Sigmoid colon (tissue), 4 donors: ENCODE measurements at regions not wholly inside any gene's neighbourhood (a gene's known extent, or its start where the extent isn't known, plus 50 kb on each side); places are given as distances from the start of the nearest gene placed in this dataset.

Experiments used
- POLR2A ChIP-seq, 2 donors: fragments of 450-650 bp; IDR thresholded peaks; one replicate each; pipeline ENCODE4 v1.6.1; 2016; ENCODE audit warnings: antibody characterized with exemption in 2 of 2, mild to moderate bottlenecking in 2 of 2, moderate library complexity in 2 of 2
- POLR2AphosphoS5 ChIP-seq, 4 donors: sonication (generic); formaldehyde crosslinking; IDR thresholded peaks; one replicate each; pipeline ENCODE4 v1.6.1; 2017; ENCODE audit warnings: antibody characterized with exemption in 4 of 4
- TF ChIP-seq, protein P1 (sequence below), 4 experiments: fragments of 450-650 bp in 3 of 4; fragments of 200-600 bp in 1 of 4; IDR thresholded peaks; one replicate each; pipeline ENCODE4 v1.5.1; 2016 to 2019; ENCODE audit warnings: antibody characterized with exemption in 4 of 4, mild to moderate bottlenecking in 3 of 4, moderate library complexity in 2 of 4

DNA sequence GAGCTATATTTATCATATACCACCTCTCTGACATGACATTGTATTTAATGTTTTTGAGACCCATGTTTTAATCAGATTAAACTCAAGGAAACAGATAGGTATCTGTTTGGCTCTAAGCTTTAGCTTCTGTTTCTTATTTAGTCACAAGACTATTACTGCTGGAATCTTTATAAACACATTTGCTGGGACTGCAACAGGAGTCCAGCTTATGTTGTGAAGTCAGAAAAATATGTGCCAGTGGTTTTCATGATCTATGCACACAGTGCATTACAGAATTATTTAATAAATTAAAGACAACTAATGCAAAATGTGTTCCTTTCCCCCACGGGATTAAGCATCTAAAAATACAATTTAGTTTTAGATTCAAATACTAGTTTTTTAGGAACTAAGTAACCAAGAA lies 338.9 kb downstream of the ZEB2 start:
- TF ChIP-seq, protein P1, sequence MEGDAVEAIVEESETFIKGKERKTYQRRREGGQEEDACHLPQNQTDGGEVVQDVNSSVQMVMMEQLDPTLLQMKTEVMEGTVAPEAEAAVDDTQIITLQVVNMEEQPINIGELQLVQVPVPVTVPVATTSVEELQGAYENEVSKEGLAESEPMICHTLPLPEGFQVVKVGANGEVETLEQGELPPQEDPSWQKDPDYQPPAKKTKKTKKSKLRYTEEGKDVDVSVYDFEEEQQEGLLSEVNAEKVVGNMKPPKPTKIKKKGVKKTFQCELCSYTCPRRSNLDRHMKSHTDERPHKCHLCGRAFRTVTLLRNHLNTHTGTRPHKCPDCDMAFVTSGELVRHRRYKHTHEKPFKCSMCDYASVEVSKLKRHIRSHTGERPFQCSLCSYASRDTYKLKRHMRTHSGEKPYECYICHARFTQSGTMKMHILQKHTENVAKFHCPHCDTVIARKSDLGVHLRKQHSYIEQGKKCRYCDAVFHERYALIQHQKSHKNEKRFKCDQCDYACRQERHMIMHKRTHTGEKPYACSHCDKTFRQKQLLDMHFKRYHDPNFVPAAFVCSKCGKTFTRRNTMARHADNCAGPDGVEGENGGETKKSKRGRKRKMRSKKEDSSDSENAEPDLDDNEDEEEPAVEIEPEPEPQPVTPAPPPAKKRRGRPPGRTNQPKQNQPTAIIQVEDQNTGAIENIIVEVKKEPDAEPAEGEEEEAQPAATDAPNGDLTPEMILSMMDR (IDR thresholded peaks at IDR 0.05) = no peak
- TF ChIP-seq POLR2AphosphoS5 (IDR thresholded peaks at IDR 0.05) (no peak), POLR2A (IDR thresholded peaks at IDR 0.05) (no peak)
